GM18870 (cell line): ENCODE measurements at regions not wholly inside any gene's neighbourhood (a gene's known extent, or its start where the extent isn't known, plus 50 kb on each side); places are given as distances from the start of the nearest gene placed in this dataset.
"Not testable (repeated sequence)": the region's sequence is repeated elsewhere in the genome, so short reads cannot be mapped to it uniquely, and the experiment has no call there.

Source experiments
- ATAC-seq: cut with Tn5 transposase; IDR thresholded peaks from one replicate; pipeline ENCODE4 v1.9.1; 2021; ENCODE audit warnings: moderate library complexity; ENCODE audit not compliant: unreplicated experiment

DNA sequence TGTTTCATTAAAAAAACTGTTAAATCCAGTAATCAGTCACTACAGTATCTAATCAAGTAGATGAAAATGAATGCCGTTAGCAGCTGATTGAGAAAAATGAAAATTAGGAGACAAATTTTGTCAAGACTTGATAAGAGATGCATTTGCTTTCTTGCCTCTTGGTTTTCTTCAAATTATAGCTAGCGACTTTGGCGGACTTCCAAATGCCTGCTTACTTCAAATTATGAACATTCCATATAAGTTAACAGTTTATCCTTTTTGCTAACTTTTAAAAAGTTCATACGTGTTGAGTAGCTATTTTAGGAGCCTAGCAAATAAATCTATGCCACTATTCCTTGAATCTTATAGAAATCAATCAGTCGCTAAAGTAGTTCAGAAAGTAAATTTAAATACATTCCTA is 58.8 kb downstream of the PPP4R3C start:
- no peak for ATAC-seq

DNA sequence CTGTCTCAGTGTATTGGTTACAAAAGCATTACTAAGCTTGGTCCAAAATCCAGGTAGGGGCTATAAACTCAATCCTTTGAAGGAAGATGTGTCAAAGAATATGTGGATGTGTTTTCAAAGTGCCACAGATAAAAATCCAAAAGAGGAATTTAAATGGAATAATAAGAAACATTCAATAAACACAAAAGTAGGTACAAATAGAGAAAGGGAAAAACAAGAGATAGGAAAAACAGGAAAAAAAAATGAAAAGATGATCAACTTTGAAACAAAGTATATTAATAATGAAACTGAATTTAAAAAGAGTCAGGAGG is 64.0 kb downstream of the PPP4R3C start:
- no peak for ATAC-seq

DNA sequence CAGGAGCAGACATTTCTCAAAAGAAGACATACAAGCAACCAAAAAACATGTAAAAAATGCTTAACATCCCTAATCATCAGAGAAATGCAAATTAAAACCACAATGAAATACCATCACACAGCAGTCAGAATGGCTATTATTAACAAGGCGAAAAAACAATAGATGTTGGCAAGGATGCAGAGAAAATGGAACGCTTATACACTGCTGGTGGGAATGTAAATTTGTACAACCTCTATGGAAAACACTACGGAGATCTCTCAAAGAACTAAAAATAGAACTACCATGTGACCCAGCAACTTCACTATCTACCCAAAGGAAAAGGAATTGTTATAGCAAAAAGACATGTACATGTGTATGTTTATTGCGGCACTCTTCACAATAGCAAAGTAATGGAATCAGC is 71.5 kb downstream of the PPP4R3C start:
- no peak for ATAC-seq

- no peak for ATAC-seq
Observed at GRCh38 chrX:27381419-27381818, 81.7 kb downstream of the PPP4R3C start.

GRCh38 chrX:27380163-27380845 is 82.8 kb downstream of the PPP4R3C start:
- no peak for ATAC-seq

DNA sequence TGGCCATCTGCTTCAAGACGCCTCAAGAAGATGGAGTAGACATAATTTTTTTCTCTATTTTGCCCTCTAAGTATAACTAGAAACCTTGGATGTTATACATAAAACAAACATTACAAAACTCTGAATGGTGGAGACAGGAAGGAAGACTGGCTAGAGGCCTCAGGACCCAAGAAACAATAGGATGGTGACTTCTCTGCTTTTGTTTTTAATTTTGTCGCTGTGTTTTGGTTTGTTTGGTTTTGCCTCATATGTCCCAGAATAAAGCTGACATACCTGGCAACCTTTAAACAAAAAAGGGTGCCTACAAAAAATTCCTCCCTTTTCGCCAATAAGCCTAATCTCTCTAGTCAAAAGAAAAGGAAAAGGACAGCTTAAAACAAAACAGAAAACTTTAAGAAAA is 109.1 kb downstream of the PPP4R3C start:
- no peak for ATAC-seq

DNA sequence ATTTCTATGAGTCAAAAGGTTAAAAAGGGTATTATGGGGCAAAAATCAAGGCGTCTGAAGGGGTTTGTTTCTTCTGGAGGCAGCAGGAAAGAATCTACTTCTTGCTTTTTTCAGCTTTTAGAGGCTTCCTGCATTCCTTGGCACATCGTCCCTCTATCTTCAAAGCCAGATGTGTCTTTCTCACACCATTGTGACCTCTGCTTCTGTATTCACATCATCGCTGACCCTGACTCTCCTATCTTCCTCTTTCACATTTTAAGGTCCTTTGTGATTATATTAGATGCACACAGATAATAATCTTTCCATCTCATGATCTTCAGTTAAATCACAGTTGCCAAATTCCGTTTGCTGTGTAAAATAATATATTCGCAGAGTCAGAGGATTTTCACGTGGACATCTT is 112.7 kb downstream of the PPP4R3C start:
- ATAC-seq, result no peak

DNA sequence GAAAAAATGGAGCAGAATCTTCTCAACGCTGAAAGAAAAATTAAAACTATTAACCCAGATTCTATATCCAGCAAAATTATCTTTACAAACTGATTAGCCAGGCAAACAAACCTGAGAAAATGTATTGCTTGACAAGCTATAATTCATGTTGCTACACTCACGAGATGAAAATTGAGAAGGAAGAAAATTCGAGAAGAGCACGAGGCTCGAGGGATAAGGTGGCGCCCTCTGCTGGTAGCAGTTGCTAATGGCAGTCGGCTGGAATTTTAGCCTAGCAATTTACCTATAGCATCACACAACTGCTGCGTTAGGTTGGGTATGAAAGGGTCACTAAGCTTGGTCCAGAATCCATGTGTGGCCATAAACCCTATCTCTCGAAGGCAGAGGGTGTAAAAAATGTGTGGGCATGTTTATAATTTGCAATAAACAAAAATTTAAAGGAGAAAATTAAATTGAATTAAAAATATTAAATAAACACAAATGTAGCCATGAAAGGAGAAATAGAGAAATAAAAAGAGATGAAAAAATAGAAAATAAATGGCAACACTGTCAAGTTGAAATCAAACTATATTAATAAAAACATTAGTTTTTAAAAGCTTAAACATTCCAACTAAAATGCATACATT is 126.6 kb downstream of the PPP4R3C start:
- ATAC-seq, result peak; percentile 73

DNA sequence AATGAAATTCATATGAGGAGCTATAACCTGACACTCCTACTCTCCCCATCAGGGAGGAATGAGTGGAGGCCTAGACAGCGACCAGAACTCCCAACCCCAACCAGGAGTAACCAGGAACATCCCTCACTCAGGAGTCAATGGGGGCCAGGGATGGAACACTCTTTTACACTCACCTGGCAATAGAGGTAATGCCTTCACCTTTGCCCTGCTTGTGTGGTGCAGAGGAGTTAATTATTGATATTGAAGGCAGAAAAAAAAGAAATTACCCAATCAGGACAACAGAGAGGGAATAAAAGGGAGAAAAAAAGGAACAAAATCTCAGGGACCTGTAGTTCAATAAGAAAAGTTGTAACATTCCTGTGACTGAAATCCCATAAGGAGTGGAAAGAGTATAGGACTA is 141.5 kb downstream of the PPP4R3C start:
- ATAC-seq, result no peak

DNA sequence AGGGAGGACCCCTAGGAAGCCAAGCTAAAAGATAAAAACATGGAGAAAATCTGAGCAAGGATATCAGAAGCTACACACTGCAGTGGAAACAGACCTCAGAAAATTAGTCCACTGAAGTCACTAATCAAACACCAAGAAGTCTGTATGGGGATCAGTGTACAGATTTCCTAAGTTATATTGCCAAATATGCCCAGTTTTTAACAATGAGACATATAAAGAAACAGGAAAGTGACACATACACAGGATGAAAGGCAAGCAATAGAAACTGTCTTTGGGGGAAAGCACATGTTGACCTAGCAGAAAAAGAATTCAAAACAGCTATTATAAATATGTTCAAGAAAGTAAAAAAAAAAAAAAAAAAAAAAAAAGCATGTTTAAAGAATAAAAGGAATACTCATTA is 153.7 kb downstream of the PPP4R3C start:
- no peak for ATAC-seq

GRCh38 chrX:27307546-27307945 is 155.6 kb downstream of the PPP4R3C start:
- ATAC-seq, result no peak

GRCh38 chrX:27292552-27292951 is 170.6 kb downstream of the PPP4R3C start:
- ATAC-seq, result not testable (repeated sequence)

- ATAC-seq, result no peak
Observed at GRCh38 chrX:27276751-27277150, 186.4 kb downstream of the PPP4R3C start.

GRCh38 chrX:27254656-27255055 is 208.5 kb downstream of the PPP4R3C start:
- ATAC-seq, result no peak

DNA sequence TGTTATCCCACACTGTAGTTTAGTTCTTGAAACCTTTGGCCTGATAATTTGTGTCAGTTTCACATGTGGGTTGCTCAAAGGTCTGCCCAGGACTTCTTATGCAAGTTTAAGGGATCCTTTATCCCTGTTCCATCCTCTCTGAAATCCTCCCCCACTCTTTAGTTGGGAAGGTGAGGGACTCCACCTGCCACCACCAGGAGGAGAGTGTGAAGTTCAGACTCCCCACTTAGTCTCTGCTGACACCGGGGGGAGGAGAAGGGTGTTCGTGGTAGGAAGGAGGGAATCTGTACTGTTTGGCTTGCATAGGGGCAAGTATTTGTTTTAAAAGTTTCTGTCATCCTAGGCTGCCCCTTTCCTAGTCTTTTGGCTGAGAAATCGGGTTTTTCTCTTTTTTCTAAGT is 211.8 kb downstream of the PPP4R3C start:
- no peak for ATAC-seq

DNA sequence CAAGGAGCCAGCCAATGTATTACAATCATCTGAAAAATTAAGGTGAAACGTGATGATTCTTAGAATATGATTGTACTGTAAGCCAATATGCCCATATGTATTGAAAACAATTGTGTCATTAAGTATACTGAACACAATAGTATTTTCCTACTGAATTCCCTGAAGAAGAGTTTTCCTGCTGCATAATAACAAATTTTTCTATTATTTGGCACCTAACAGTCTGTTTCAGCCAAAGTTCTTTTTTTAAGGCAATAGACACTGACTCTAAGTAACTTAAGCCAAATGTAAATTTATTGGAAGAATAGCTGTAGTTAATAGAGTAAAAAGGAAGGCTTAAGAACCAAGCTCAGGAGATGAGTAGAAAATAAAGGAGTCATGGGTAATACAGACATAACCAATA is 220.6 kb downstream of the PPP4R3C start:
- no peak for ATAC-seq

- ATAC-seq, result no peak
Observed at GRCh38 chrX:27241981-27242380, 221.2 kb downstream of the PPP4R3C start.

GRCh38 chrX:27240042-27240441 is 223.1 kb downstream of the PPP4R3C start:
- not testable (repeated sequence) for ATAC-seq

GRCh38 chrX:27236681-27237080 is 226.5 kb downstream of the PPP4R3C start:
- ATAC-seq, result no peak

DNA sequence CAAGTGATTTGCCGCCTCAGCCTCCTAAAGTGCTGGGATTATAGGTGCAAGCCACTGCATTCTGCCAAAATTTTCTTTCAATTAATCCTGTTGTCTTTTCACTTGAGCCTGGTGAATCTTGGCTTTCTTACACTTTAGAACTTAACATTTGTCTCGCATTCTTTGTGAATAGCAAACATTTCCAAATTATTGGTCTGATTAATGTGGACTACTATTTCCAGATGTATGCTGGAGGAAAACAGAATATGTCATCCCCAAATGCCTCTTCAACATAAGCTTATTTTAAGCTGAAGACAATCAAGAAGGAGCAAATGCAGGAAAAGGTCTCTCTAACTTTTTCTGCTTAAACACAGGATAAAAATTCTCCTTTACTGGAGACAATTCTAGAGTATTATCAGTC is 233.4 kb downstream of the PPP4R3C start:
- ATAC-seq, result no peak

DNA sequence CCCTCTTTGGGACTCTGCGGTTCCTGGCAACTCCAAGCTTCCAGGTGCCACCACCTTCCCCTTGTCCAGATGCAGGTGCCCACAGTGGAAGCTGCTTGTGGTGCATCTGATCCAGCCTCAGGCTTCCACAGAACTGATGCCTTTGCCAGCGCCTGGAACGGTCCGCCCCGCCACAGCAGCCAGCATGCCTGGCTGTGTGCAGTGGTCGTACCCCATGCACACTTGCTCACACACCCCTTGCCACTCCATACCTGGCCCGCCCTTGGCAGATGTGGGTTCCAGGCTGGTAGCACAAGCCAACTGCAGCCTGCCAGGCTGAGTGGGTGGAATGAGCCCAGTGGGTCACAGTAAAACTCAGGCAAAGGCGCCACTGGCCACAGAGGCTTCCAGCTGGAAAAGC is 240.5 kb downstream of the PPP4R3C start:
- ATAC-seq, result no peak

GRCh38 chrX:27186671-27187070 is 276.5 kb downstream of the PPP4R3C start:
- ATAC-seq, result peak; percentile 69

DNA sequence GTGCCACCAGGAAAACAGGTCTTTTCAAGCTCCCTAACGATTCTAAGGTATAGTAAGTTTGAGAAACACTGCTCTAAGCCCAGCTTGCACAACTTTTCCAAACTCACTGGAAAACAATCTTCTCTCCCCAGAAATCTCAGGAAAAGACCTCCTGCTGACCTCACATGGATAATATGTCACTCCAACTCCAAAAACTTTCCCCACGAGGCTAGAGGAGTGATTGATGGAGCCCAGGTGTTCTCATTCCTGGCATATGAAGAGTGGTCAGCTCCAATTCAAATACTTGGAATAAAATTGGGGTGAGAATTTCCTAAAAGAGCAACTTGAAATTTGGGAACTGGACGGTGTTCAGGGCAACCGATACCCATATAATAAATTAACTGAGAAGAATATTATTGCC is 299.9 kb downstream of the PPP4R3C start:
- ATAC-seq, result no peak
